ENCODE measurements at regions not wholly inside any gene's neighbourhood (a gene's known extent, or its start where the extent isn't known, plus 50 kb on each side); places are given as distances from the start of the nearest gene placed in this dataset.

DNA sequence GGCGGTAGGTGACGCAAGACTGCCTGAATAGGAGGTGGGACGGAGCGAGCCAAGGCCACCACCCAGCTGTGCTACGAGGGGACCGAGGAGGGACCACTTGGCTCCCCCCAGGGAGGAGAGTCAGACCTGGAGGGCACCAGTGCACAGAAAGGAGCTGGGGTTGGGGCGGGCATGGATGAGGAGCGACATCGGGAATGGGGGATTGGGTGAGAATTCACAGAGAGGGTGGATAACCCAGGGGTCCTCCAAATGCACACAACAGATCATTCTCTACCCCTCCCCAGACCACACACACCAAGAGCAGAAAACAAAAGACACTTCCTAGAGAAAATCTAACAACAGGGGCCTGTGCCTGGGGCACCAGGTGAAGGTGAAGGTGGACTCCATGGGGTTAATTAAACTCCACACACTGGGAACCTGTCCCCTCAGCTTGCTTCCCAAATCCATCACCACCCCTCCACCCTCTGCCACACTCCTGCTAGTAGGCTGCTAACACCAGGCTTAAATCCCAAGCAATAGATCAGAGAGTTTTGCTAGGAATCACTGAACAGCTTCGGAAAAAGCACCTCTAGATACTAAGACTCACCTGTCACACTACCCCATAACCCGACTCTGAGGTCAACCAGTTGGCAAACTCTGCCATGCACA is 274.6 kb downstream of the EIPR1 start:
- TF ChIP-seq CTCF (IDR thresholded peaks at IDR 0.05; ENCODE audit: low read length) (no peak), EZH2 (optimal IDR thresholded peaks at IDR 0.05; ENCODE audit: low read depth, low read length) (no peak)

Data from MM.1S (cell line).